Activated T-cell treated with anti-CD3 and anti-CD28 coated beads, Interleukin-2, amount 50 U/mL, for 48 hours (primary cell): ENCODE measurements at regions not wholly inside any gene's neighbourhood (a gene's known extent, or its start where the extent isn't known, plus 50 kb on each side); places are given as distances from the start of the nearest gene placed in this dataset.

ENCODE experiments used
- DNase-seq, 2 experiments: peaks; one replicate each; pipeline ENCODE4 v3.0.0-alpha.2; 2020

GRCh38 chr10:89093728-89094127 lies 103.1 kb downstream of the FAS start:
- no peak for DNase-seq

GRCh38 chr10:89092981-89093380 lies 102.4 kb downstream of the FAS start:
- DNase-seq: no peak

- no peak for DNase-seq
Observed at GRCh38 chr10:89092439-89092838, 101.8 kb downstream of the FAS start.

GRCh38 chr10:89091496-89091895 lies 100.9 kb downstream of the FAS start:
- DNase-seq: no peak

- DNase-seq: no peak
Observed at GRCh38 chr10:89090756-89091445, 100.3 kb downstream of the FAS start.

- DNase-seq: peak; percentile 34 to 43
Observed at GRCh38 chr10:89086801-89087521, 96.4 kb downstream of the FAS start.

GRCh38 chr10:89085153-89085552 lies 94.6 kb downstream of the FAS start:
- DNase-seq: no peak

GRCh38 chr10:89082086-89082485 lies 91.5 kb downstream of the FAS start:
- no peak for DNase-seq

- no peak for DNase-seq
Observed at GRCh38 chr10:89080660-89081059, 90.1 kb downstream of the FAS start.

- no peak for DNase-seq
Observed at GRCh38 chr10:89079961-89080360, 89.4 kb downstream of the FAS start.

GRCh38 chr10:89078724-89079672 lies 88.4 kb downstream of the FAS start:
- DNase-seq: no peak

GRCh38 chr10:89076120-89076519 lies 85.5 kb downstream of the FAS start:
- no peak for DNase-seq

GRCh38 chr10:89075631-89076030 lies 85.0 kb downstream of the FAS start:
- no peak for DNase-seq

GRCh38 chr10:89074120-89074519 lies 83.5 kb downstream of the FAS start:
- no peak for DNase-seq

GRCh38 chr10:89073719-89074118 lies 83.1 kb downstream of the FAS start:
- no peak for DNase-seq

GRCh38 chr10:89069589-89069988 lies 79.0 kb downstream of the FAS start:
- no peak for DNase-seq
